ENCODE measurements at regions not wholly inside any gene's neighbourhood (a gene's known extent, or its start where the extent isn't known, plus 50 kb on each side); places are given as distances from the start of the nearest gene placed in this dataset.
"Not testable (repeated sequence)": the region's sequence is repeated elsewhere in the genome, so short reads cannot be mapped to it uniquely, and the experiment has no call there.

DNA sequence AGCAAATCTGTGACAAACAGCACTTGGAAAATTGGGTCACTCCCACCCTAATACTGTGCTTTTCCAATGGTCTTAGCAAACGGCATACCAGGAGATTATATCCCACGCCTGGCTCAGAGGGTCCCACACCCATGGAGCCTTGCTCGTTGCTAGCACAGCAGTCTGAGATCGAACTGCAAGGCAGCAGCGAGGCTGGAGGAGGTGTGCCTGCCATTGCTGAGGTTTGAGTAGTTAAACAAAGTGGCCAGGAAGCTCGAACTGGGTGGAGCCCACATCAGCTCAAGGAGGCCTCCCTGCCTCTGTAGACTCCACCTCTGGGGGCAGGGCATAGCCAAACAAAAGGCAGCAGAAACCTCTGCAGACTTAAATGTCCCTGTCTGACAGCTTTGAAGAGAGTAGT lies 440.5 kb upstream of the ACTBL2 start:
- TF ChIP-seq POLR2A, CTCF (IDR thresholded peaks at IDR 0.05): not testable (repeated sequence)
